C4-2B (cell line): ENCODE measurements at regions not wholly inside any gene's neighbourhood (a gene's known extent, or its start where the extent isn't known, plus 50 kb on each side); places are given as distances from the start of the nearest gene placed in this dataset.

Source experiments
- CTCF ChIP-seq: fragments of 450-650 bp; conservative IDR thresholded peaks from 2 replicates; pipeline ENCODE4 v1.5.1; 2017; ENCODE audit warnings: mild to moderate bottlenecking
- ZFX ChIP-seq: fragments of 450-650 bp; IDR thresholded peaks from 2 replicates; pipeline ENCODE4 v1.6.1; 2017

- TF ChIP-seq CTCF (no peak), ZFX (no peak)
These were observed 1038.0 kb upstream of the ATXN8OS start for GRCh38 chr13:69069554-69070133.
